Glutamatergic neuron (in vitro differentiated cells): ENCODE measurements at regions not wholly inside any gene's neighbourhood (a gene's known extent, or its start where the extent isn't known, plus 50 kb on each side); places are given as distances from the start of the nearest gene placed in this dataset.
A peak's percentile ranks its signal among the peaks of the same experiment; 100 is the strongest.

Experiments
- DNase-seq: peaks from one replicate; pipeline ENCODE4 v3.0.0; 2022
- H3K27ac Mint-ChIP-seq: one replicate; pipeline ENCODE4 v1.8.0; 2020; ENCODE audit warnings: mild to moderate bottlenecking, mixed read lengths, inconsistent platforms; ENCODE audit not compliant: unreplicated experiment
- H3K27me3 Mint-ChIP-seq: one replicate; pipeline ENCODE4 v1.8.0; 2020; ENCODE audit warnings: mild to moderate bottlenecking, moderate library complexity, mixed read lengths, inconsistent platforms; ENCODE audit not compliant: unreplicated experiment
- H3K36me3 Mint-ChIP-seq: one replicate; pipeline ENCODE4 v1.8.0; 2020; ENCODE audit warnings: mild to moderate bottlenecking, mixed read lengths, inconsistent platforms; ENCODE audit not compliant: unreplicated experiment
- H3K4me1 Mint-ChIP-seq: one replicate; pipeline ENCODE4 v1.8.0; 2020; ENCODE audit warnings: mild to moderate bottlenecking, low read depth, mixed read lengths, inconsistent platforms; ENCODE audit not compliant: unreplicated experiment
- H3K4me3 Mint-ChIP-seq: one replicate; pipeline ENCODE4 v1.8.0; 2020; ENCODE audit warnings: mild to moderate bottlenecking, mixed read lengths, inconsistent platforms; ENCODE audit not compliant: unreplicated experiment
- H3K9me3 Mint-ChIP-seq: one replicate; pipeline ENCODE4 v1.8.0; 2020; ENCODE audit warnings: mild to moderate bottlenecking, moderate library complexity, mixed read lengths, inconsistent platforms; ENCODE audit not compliant: unreplicated experiment
- TF ChIP-seq, protein P1 (sequence below): fragments of 200-600 bp; sonication (generic); IDR thresholded peaks from one replicate; pipeline ENCODE4 v1.5.0; 2021; ENCODE audit not compliant: partially characterized antibody, unreplicated experiment

DNA sequence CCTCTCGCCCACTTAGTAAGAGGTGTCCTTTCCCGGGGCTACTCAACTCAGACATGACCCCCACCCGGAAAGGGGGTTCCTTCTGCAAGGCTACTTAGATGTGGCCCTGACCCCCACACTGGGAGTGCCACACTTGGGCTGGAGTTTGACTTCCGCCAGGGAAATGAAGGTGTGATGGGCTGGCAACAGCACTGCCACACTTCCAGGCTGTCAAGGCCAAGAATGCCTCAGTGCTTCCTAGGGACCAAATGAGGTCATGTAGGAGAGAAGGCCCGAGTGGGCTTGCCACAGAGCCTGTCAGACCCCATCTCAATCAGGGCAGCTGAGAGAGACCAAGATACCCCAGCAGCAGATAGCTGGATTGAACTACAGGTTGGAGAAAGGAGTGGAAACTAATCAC, 55.5 kb downstream of the DRD1 start:
- DNase-seq: no peak
- Mint-ChIP-seq H3K9me3 (no peaks in the 10 kb centered on the region), H3K27me3 (no peaks in the 10 kb centered on the region), H3K36me3 (no peaks in the 10 kb centered on the region), H3K4me1 (peaks cover 6% of the 10 kb centered on the region), H3K4me3 (no peak overlapping the region), H3K27ac (no peak overlapping the region)
- TF ChIP-seq, protein P1, sequence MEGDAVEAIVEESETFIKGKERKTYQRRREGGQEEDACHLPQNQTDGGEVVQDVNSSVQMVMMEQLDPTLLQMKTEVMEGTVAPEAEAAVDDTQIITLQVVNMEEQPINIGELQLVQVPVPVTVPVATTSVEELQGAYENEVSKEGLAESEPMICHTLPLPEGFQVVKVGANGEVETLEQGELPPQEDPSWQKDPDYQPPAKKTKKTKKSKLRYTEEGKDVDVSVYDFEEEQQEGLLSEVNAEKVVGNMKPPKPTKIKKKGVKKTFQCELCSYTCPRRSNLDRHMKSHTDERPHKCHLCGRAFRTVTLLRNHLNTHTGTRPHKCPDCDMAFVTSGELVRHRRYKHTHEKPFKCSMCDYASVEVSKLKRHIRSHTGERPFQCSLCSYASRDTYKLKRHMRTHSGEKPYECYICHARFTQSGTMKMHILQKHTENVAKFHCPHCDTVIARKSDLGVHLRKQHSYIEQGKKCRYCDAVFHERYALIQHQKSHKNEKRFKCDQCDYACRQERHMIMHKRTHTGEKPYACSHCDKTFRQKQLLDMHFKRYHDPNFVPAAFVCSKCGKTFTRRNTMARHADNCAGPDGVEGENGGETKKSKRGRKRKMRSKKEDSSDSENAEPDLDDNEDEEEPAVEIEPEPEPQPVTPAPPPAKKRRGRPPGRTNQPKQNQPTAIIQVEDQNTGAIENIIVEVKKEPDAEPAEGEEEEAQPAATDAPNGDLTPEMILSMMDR: no peak

DNA sequence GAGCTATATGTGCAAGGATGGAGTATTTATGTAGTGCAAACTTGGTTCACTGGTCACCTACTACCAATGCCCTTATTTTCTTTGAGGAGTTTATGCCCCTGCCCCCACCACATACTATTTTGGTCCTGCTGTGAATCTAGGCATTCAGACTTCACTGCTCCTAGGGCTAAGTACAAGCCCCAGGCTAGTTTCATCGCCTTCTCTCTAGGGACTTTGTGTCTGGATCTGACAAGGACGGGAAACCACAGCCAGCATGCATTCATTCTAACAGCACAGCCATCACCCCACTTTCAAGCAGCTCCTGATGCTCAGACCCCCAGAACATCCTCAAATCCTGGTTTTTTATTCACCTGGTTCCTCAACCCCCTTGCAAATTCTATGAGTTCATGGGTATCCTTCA, 56.8 kb downstream of the DRD1 start:
- H3K9me3 Mint-ChIP-seq: no peaks in the 10 kb centered on the region

DNA sequence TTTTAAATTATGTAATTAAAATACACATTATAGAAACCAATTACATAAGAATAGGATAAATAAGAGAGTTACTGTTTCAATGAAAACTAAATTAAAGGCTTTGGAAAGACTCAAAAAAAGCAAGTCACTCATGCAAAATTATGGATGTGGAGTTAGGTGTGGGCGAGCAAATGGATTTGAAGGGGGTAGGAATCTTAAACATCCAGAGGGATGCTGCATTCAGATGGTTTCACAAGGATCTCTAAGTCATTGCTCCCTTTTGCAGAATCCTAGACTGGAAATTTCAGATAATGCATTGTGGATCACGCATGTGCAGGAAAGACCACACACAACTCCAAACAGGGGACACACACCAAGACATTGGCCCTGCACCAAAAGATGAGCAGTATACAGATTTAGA, 57.5 kb downstream of the DRD1 start:
- H3K36me3 Mint-ChIP-seq: no peaks in the 10 kb centered on the region
- H3K27ac Mint-ChIP-seq: no peak overlapping the region
- no peak overlapping the region for H3K4me3 Mint-ChIP-seq
- H3K4me1 Mint-ChIP-seq: peaks cover 6% of the 10 kb centered on the region
- no peaks in the 10 kb centered on the region for H3K27me3 Mint-ChIP-seq
- no peak for DNase-seq
- TF ChIP-seq, protein P1: no peak
- no peaks in the 10 kb centered on the region for H3K9me3 Mint-ChIP-seq

More for the DNA sequence above, 56.8 kb downstream of the DRD1 start:
- H3K27ac Mint-ChIP-seq: no peak overlapping the region
- H3K4me3 Mint-ChIP-seq: peak overlapping the region; percentile 5
- H3K4me1 Mint-ChIP-seq: peaks cover 6% of the 10 kb centered on the region
- TF ChIP-seq, protein P1: no peak
- peak; percentile 29 for DNase-seq
- no peaks in the 10 kb centered on the region for H3K27me3 Mint-ChIP-seq
- no peaks in the 10 kb centered on the region for H3K36me3 Mint-ChIP-seq

DNA sequence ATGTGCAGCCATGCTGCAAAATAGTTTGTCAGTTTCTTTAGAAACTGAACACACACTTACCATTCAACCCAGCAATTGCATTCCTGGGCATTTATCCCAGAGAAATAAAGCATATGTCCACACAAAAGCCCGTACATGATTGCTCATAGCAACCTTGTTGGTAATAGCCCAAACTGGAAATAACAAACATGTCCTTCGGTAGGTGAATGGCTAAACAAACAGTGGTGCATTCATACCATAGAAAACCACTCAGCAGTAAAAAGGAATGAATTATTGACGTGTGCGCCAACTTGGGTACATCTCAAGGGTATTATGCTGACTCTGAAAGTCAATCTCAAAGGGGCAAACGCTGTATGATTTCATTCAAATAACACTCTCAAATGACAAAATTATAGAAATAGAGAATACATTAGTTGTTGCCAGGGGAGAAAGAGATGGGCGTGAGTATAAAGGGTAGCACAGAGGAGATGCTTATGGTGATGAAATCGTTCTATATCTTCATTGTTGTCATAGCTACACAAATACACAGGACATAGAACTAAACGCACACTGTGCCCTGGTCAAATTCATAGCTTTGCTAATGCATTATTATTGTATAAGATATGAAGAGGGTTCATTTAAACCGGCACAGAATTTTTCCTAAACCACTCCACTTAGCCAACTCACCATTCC, 58.2 kb downstream of the DRD1 start:
- no peak overlapping the region for H3K4me3 Mint-ChIP-seq
- H3K4me1 Mint-ChIP-seq: peaks cover 6% of the 10 kb centered on the region
- H3K9me3 Mint-ChIP-seq: no peaks in the 10 kb centered on the region
- H3K36me3 Mint-ChIP-seq: no peaks in the 10 kb centered on the region
- H3K27ac Mint-ChIP-seq: no peak overlapping the region
- no peaks in the 10 kb centered on the region for H3K27me3 Mint-ChIP-seq
- TF ChIP-seq, protein P1: no peak
- DNase-seq: no peak

DNA sequence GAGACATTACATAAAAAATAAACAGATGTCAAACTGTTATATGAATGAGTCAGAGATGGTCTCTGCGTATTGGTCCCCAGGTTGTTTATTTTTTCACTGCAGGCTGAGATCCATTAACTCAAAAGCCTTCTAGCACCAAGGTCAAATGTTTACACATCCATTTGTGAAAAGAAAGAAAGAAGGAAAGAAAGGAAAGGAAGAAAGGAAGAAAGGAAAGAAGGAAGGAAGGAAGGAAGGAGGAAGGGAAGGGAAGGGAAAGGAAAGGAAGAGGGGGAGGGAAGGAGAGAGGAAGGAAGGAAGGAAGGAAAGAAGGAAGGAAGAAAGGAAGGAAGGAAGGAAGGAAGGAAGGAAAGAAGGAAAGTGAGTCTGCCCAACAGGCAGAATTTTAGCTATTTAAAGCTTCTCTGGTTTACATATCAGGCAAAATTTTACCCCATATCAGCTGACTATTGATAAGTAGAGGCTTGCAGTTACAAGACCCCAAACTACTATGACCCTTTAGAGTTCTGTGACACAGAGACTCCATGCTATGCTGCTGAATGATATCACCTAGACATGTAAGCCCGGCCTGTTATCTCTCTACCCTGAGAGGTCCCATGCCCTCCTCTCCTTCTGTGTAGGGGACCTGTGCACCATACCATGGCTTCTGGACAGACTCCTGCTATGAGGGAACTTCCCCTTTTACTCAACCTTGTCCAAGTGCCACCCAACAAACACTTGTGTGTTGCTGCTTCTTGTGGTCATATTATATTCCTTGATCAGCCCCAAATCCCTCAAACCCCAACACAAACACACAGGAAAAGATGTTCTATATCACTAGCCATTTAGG, 59.0 kb downstream of the DRD1 start:
- TF ChIP-seq, protein P1: no peak
- H3K9me3 Mint-ChIP-seq: no peaks in the 10 kb centered on the region
- H3K36me3 Mint-ChIP-seq: no peaks in the 10 kb centered on the region
- no peaks in the 10 kb centered on the region for H3K27me3 Mint-ChIP-seq
- H3K27ac Mint-ChIP-seq: no peak overlapping the region
- no peak for DNase-seq
- peaks cover 6% of the 10 kb centered on the region for H3K4me1 Mint-ChIP-seq
- no peak overlapping the region for H3K4me3 Mint-ChIP-seq
